ENCODE measurements at regions not wholly inside any gene's neighbourhood (a gene's known extent, or its start where the extent isn't known, plus 50 kb on each side); places are given as distances from the start of the nearest gene placed in this dataset.
"Not testable (repeated sequence)": the region's sequence is repeated elsewhere in the genome, so short reads cannot be mapped to it uniquely, and the experiment has no call there.

DNA sequence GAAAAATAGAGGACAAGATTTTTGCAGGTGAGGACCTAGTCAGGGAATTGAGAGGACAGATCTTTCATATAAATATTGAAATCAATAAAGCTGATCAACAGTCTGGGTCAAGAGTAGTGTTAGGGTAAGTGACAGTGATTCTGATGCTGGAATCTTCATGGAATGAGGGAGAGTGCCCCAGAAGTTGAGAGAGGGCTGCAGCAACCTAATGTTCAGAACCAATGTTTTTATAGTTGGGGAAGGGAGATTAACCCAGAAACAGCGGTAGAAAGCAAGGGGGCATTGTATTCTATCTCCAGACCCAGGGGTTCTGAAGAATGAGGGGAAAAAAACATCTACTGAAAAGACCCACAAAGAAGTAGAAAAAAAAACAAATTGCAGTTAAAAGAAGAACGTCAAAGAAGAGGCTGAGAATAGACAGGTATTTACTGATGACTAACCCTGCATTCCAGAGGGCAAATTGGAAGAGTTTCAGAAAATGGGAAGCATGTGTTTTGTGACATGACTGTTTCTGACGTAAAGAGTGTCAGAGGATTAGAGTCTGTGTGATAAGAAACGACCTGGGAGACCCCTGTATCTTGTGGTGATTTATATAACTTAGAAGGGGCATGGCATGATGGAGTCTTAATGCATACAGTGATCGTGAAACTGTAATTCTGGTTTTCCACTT, 819.6 kb upstream of the EPHA5 start:
- FAIRE-seq: no peak
- DNase-seq (ENCODE audit: insufficient read length, low spot score): no peak
- TF ChIP-seq POU2F2 (IDR thresholded peaks at IDR 0.05; ENCODE audit: low read depth, low read length) (no peak), TAF1 (IDR thresholded peaks at IDR 0.05; ENCODE audit: low read depth, low read length) (no peak), PAX5 (IDR thresholded peaks at IDR 0.05; ENCODE audit: insufficient read depth, low read length, severe bottlenecking) (no peak), POLR2A (IDR thresholded peaks at IDR 0.05; ENCODE audit: low read depth, low read length) (no peak), SPI1 (IDR thresholded peaks at IDR 0.05; ENCODE audit: low read depth, low read length) (no peak)

DNA sequence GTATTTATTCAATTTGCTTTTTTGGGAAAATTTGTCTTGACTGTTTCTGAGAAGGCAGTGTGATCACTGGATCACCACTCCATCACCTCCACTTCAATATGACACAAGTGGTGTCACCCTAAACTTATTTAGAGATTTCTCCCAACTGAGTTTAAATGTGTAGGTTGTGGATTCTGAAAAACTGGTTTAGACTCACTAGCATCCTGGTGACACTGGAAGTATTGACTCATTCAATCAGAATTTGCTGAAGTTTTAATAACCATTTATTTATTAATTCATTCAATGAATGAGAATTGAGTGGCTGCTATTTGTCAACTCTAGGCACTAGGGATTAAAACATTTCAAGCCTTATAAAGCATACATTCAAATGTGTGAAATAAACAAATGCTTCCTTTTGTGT, 819.1 kb upstream of the EPHA5 start:
- FAIRE-seq: no peak
- TF ChIP-seq POLR2AphosphoS5 (IDR thresholded peaks at IDR 0.05; ENCODE audit: low read depth, low read length) (no peak), POU2F2 (IDR thresholded peaks at IDR 0.05; ENCODE audit: low read depth, low read length) (no peak), POLR2A (IDR thresholded peaks at IDR 0.05; ENCODE audit: low read depth, low read length) (no peak), SPI1 (IDR thresholded peaks at IDR 0.05; ENCODE audit: low read depth, low read length) (no peak), PAX5 (IDR thresholded peaks at IDR 0.05; ENCODE audit: insufficient read depth, low read length, severe bottlenecking) (no peak), TAF1 (IDR thresholded peaks at IDR 0.05; ENCODE audit: low read depth, low read length) (no peak)
- no peak for DNase-seq (ENCODE audit: insufficient read length, low spot score)

DNA sequence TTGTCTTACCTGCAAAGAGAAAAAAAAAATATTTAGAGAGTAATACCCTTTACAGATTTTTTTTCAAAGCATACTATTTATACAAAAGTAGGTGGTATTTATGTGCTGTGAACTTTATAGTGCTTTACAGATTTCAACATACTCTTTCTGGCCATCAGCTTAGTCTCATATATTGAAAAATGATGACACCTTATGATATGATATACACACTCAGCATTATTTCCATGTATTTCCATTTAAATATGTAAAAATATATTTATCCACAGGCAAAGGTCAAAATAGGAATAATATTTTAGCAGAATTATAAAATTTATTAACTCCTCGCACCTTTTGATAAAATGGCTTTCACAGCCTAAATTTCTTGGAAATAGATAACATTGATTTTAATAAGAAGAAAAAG, 815.8 kb upstream of the EPHA5 start:
- TF ChIP-seq POU2F2 (IDR thresholded peaks at IDR 0.05; ENCODE audit: low read depth, low read length) (no peak), TAF1 (IDR thresholded peaks at IDR 0.05; ENCODE audit: low read depth, low read length) (no peak), PAX5 (IDR thresholded peaks at IDR 0.05; ENCODE audit: insufficient read depth, low read length, severe bottlenecking) (no peak), SPI1 (IDR thresholded peaks at IDR 0.05; ENCODE audit: low read depth, low read length) (no peak), POLR2A (IDR thresholded peaks at IDR 0.05; ENCODE audit: low read depth, low read length) (no peak), POLR2AphosphoS5 (IDR thresholded peaks at IDR 0.05; ENCODE audit: low read depth, low read length) (no peak)
- no peak for DNase-seq (ENCODE audit: insufficient read length, low spot score)
- no peak for FAIRE-seq

DNA sequence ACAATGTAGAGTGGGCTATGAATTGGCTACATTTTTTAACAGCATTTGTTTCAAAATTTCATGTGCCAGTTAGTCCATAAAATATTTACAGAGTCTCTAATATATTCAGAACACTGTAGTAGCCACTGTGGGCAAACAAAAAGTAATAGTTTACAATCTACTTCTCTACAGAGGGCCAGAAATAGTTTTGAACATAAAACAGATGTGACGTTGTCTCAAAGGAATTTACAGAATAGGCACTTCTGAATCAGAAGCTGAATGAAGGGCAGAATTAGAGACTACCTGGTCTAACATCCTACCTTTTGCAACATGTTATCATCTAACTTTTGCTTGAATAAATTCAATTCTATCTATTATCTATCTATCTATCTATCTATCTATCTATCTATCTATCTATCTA, 811.9 kb upstream of the EPHA5 start:
- FAIRE-seq (no peak), DNase-seq (ENCODE audit: insufficient read length, low spot score) (no peak)
- no peak for TF ChIP-seq POU2F2 (IDR thresholded peaks at IDR 0.05; ENCODE audit: low read depth, low read length)
- no peak for TF ChIP-seq POLR2A (IDR thresholded peaks at IDR 0.05; ENCODE audit: low read depth, low read length)

DNA sequence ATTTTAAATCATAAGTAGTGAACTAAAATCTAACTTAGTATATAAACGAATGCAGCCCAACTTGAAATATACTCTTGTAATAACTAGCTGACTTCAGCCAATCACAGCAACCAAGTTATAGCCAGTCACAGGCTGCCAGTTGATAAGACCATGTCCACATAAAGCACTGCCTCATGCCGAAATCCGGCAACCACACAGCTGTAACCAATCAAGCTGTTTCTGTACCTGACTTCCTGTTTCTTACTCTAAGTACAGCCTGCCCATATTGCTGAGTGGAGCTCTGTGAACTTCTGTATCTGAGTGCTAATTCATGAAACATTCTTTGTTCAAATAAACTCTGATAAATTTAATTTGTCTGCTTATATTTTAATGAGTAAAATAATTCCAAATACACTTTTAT, 805.3 kb upstream of the EPHA5 start:
- no peak for TF ChIP-seq SPI1 (IDR thresholded peaks at IDR 0.05; ENCODE audit: low read depth, low read length)
- TF ChIP-seq POU2F2 (IDR thresholded peaks at IDR 0.05; ENCODE audit: low read depth, low read length): no peak
- no peak for TF ChIP-seq POLR2A (IDR thresholded peaks at IDR 0.05; ENCODE audit: low read depth, low read length)
- no peak for TF ChIP-seq POLR2AphosphoS5 (IDR thresholded peaks at IDR 0.05; ENCODE audit: low read depth, low read length)
- TF ChIP-seq PAX5 (IDR thresholded peaks at IDR 0.05; ENCODE audit: insufficient read depth, low read length, severe bottlenecking): no peak
- no peak for TF ChIP-seq TAF1 (IDR thresholded peaks at IDR 0.05; ENCODE audit: low read depth, low read length)
- FAIRE-seq: no peak
- DNase-seq (ENCODE audit: insufficient read length, low spot score): no peak

DNA sequence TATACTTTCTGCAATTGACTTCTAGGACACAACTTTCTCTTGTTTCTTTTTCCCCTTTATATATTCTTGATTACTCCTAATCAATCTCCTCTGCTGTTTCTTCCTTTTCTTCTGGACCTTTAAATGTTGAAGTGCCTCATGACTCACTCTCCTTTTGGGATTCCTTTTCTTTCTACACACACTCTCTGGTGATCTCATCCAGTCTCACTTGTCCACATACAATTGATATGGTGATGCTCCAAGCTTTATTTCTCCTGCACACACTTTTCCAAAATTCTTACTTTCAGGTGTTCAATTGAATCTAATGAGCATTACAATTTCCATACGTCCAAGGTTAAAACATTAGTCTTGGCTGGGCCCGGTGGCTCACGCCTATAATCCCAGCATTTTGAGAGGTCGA, 794.8 kb upstream of the EPHA5 start:
- TF ChIP-seq PAX5 (IDR thresholded peaks at IDR 0.05; ENCODE audit: insufficient read depth, low read length, severe bottlenecking): no peak
- TF ChIP-seq POU2F2 (IDR thresholded peaks at IDR 0.05; ENCODE audit: low read depth, low read length): no peak
- TF ChIP-seq SPI1 (IDR thresholded peaks at IDR 0.05; ENCODE audit: low read depth, low read length): no peak
- TF ChIP-seq POLR2AphosphoS5 (IDR thresholded peaks at IDR 0.05; ENCODE audit: low read depth, low read length): no peak
- TF ChIP-seq TAF1 (IDR thresholded peaks at IDR 0.05; ENCODE audit: low read depth, low read length): no peak
- TF ChIP-seq POLR2A (IDR thresholded peaks at IDR 0.05; ENCODE audit: low read depth, low read length): no peak
- DNase-seq (ENCODE audit: insufficient read length, low spot score): no peak
- FAIRE-seq: no peak

DNA sequence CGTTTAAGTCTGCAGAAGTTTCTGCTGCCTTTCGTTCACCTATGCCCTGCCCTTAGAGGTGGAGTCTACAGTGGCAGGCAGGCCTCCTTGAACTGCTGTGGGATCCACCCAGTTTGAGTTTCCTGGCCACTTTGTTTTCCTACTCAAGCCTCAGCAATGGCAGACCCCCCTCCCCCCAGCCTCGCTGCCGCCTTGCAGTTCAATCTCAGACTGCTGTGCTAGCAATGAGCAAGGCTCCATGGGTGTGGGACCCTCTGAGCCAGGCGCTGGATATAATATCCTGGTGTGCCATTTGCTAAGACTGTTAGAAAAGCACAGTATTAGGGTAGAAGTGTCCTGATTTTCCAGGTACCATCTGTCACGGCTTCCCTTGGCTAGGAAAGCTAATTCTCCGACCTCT, 792.6 kb upstream of the EPHA5 start:
- not testable (repeated sequence) for FAIRE-seq; DNase-seq (ENCODE audit: insufficient read length, low spot score)

DNA sequence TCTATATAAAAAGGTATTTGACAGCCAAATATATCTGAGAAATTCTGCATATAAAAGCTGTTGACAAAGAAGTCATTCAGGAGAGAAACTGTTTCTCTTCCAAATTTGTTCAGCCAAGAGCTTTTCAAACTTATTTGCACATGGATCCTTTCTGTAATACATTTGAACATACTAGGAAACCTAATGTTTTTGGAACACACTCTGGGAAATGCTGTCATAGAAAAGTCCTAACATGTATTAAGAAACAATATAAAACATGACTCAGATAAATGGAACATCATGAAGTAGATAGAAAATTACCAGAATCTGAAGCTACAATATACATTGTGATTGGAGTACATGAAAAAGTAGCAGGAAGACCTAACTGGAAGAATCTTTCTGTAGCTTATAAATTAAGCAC, 781.5 kb upstream of the EPHA5 start:
- no peak for TF ChIP-seq POLR2AphosphoS5 (IDR thresholded peaks at IDR 0.05; ENCODE audit: low read depth, low read length)
- TF ChIP-seq SPI1 (IDR thresholded peaks at IDR 0.05; ENCODE audit: low read depth, low read length): no peak
- TF ChIP-seq TAF1 (IDR thresholded peaks at IDR 0.05; ENCODE audit: low read depth, low read length): no peak
- no peak for FAIRE-seq
- no peak for DNase-seq (ENCODE audit: insufficient read length, low spot score)

DNA sequence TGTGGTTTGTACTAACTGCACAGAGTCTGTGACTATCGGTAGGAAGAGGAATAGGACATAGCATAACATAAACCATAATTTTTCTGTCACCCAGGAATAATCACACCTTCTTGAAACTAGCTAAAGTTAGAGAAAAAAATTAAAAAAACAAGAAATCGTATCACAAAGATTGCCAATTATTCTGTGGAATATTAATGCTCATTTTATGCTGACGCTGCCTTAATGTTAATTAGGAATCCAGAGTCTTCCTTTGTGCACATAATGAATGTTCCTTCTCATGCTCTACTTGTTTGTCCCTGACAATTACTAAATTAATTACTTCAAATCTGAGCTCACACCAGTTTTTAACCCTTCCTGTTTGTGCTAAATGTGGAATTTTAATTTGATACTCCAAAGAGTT, 772.7 kb upstream of the EPHA5 start:
- no peak for FAIRE-seq
- no peak for DNase-seq (ENCODE audit: insufficient read length, low spot score)
- TF ChIP-seq POLR2AphosphoS5 (IDR thresholded peaks at IDR 0.05; ENCODE audit: low read depth, low read length) (no peak), SPI1 (IDR thresholded peaks at IDR 0.05; ENCODE audit: low read depth, low read length) (no peak), POU2F2 (IDR thresholded peaks at IDR 0.05; ENCODE audit: low read depth, low read length) (no peak), TAF1 (IDR thresholded peaks at IDR 0.05; ENCODE audit: low read depth, low read length) (no peak), POLR2A (IDR thresholded peaks at IDR 0.05; ENCODE audit: low read depth, low read length) (no peak)

DNA sequence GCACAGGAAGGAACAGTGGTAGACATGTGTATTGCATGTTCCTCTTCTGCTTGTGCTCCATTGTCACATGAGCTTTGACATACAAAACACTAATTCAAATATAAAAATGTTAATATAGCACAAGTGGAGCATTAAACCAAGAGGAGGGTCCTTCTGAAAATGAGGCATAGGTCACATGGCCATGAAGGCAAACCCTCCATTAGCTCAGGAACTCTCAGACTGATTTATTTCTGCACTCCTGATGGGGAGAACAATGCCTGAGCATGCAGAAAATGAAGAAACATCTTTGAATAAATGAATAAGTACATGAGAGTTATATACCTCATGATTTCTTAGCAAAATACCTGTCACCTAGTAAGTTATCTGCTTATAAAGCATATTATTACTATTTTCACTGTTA, 769.2 kb upstream of the EPHA5 start:
- DNase-seq (ENCODE audit: insufficient read length, low spot score) (no peak), FAIRE-seq (no peak)
- TF ChIP-seq POU2F2 (IDR thresholded peaks at IDR 0.05; ENCODE audit: low read depth, low read length): no peak
- TF ChIP-seq SPI1 (IDR thresholded peaks at IDR 0.05; ENCODE audit: low read depth, low read length): no peak
- no peak for TF ChIP-seq POLR2AphosphoS5 (IDR thresholded peaks at IDR 0.05; ENCODE audit: low read depth, low read length)
- no peak for TF ChIP-seq TAF1 (IDR thresholded peaks at IDR 0.05; ENCODE audit: low read depth, low read length)
- TF ChIP-seq PAX5 (IDR thresholded peaks at IDR 0.05; ENCODE audit: insufficient read depth, low read length, severe bottlenecking): no peak
- TF ChIP-seq POLR2A (IDR thresholded peaks at IDR 0.05; ENCODE audit: low read depth, low read length): no peak

DNA sequence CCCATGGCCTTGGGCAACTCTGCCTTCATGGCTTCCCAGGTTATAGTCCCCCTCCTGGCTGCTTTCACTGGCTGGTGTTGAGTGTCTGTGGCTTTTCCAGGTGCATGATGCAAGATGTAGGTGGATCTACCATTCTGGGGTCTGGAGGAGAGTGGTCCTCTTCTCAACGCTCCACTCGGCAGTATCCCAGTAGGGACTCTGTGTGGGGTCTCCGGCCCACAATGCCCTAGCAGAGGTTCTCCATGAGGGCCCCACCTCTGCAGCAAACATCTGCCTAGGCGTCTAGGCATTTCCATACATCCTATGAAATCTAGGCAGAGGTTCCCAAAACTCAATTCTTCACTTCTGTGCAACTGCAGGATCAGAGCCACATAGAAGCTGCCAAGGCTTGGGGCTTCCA, 763.4 kb upstream of the EPHA5 start:
- TF ChIP-seq POLR2AphosphoS5 (IDR thresholded peaks at IDR 0.05; ENCODE audit: low read depth, low read length): no peak
- TF ChIP-seq SPI1 (IDR thresholded peaks at IDR 0.05; ENCODE audit: low read depth, low read length): no peak
- no peak for TF ChIP-seq POLR2A (IDR thresholded peaks at IDR 0.05; ENCODE audit: low read depth, low read length)
- no peak for TF ChIP-seq PAX5 (IDR thresholded peaks at IDR 0.05; ENCODE audit: insufficient read depth, low read length, severe bottlenecking)
- no peak for TF ChIP-seq POU2F2 (IDR thresholded peaks at IDR 0.05; ENCODE audit: low read depth, low read length)
- no peak for FAIRE-seq

More for the DNA sequence above, 763.4 kb upstream of the EPHA5 start:
- DNase-seq (ENCODE audit: insufficient read length, low spot score): no peak
